22Rv1 (cell line): ENCODE measurements at regions not wholly inside any gene's neighbourhood (a gene's known extent, or its start where the extent isn't known, plus 50 kb on each side); places are given as distances from the start of the nearest gene placed in this dataset.

Source experiments
- CTCF ChIP-seq: fragments of 450-650 bp; IDR thresholded peaks from 2 replicates; pipeline ENCODE4 v1.5.1; 2017; ENCODE audit warnings: mild to moderate bottlenecking
- ZFX ChIP-seq: fragments of 450-650 bp; IDR thresholded peaks from 2 replicates; pipeline ENCODE4 v1.6.1; 2017; ENCODE audit warnings: antibody characterized with exemption, borderline replicate concordance

DNA sequence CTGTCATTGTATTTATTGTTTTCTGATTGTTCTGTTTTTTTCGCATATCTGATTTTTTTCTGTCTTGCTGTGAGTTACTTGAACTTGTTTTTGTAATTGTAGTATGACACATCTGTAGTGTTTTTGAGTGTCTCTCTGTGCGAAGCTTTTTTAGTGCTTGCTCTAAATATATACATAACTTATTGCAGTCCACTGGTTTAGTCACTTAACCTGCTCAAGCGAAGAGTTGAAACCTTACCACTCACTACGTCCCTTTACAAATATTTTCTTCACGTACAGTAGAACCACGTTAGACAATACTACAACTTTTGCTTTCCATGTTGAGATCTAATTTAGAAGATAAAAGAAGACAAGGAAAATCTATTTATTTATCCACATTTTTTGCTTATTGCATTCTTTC, 713.0 kb upstream of the GRM7 start:
- TF ChIP-seq CTCF (no peak), ZFX (no peak)
